Endothelial cell (in vitro differentiated cells): ENCODE measurements at regions not wholly inside any gene's neighbourhood (a gene's known extent, or its start where the extent isn't known, plus 50 kb on each side); places are given as distances from the start of the nearest gene placed in this dataset.

Experiments used
- DNase-seq: peaks from one replicate; pipeline ENCODE4 v3.0.0; 2021; ENCODE audit warnings: low spot score
- H3K27ac Mint-ChIP-seq: one replicate; pipeline ENCODE4 v1.8.0; 2021; ENCODE audit warnings: mixed read lengths, inconsistent platforms; ENCODE audit not compliant: unreplicated experiment
- H3K27me3 Mint-ChIP-seq: one replicate; pipeline ENCODE4 v1.8.0; 2021; ENCODE audit warnings: mild to moderate bottlenecking, moderate library complexity, mixed read lengths, inconsistent platforms; ENCODE audit not compliant: unreplicated experiment
- H3K36me3 Mint-ChIP-seq: one replicate; pipeline ENCODE4 v1.8.0; 2021; ENCODE audit warnings: mild to moderate bottlenecking, low read depth, mixed read lengths, inconsistent platforms; ENCODE audit not compliant: unreplicated experiment
- H3K4me1 Mint-ChIP-seq: one replicate; pipeline ENCODE4 v1.8.0; 2021; ENCODE audit warnings: mild to moderate bottlenecking, mixed read lengths, inconsistent platforms; ENCODE audit not compliant: unreplicated experiment
- H3K4me3 Mint-ChIP-seq: one replicate; pipeline ENCODE4 v1.8.0; 2021; ENCODE audit warnings: mild to moderate bottlenecking, mixed read lengths, inconsistent platforms; ENCODE audit not compliant: unreplicated experiment
- H3K9me3 Mint-ChIP-seq: one replicate; pipeline ENCODE4 v1.8.0; 2021; ENCODE audit warnings: mixed read lengths, inconsistent platforms; ENCODE audit not compliant: unreplicated experiment
- CTCF ChIP-seq: fragments of 200-600 bp; sonication (generic); IDR thresholded peaks from one replicate; pipeline ENCODE4 v1.5.0; 2021; ENCODE audit warnings: antibody characterized with exemption; ENCODE audit not compliant: unreplicated experiment

GRCh38 chr18:22347606-22348511 is 69.9 kb downstream of the CTAGE1 start:
- Mint-ChIP-seq H3K4me1 (peaks cover 48% of the 10 kb centered on the region), H3K27me3 (peaks cover 18% of the 10 kb centered on the region), H3K27ac (no peak overlapping the region), H3K9me3 (no peaks in the 10 kb centered on the region), H3K4me3 (peak overlapping the region; percentile 85), H3K36me3 (no peaks in the 10 kb centered on the region)
- no peak for TF ChIP-seq CTCF
- no peak for DNase-seq

GRCh38 chr18:22346953-22347605 is 70.6 kb downstream of the CTAGE1 start:
- Mint-ChIP-seq H3K27me3 (peaks cover 18% of the 10 kb centered on the region), H3K4me3 (peak overlapping the region; percentile 1), H3K36me3 (no peaks in the 10 kb centered on the region), H3K4me1 (peaks cover 48% of the 10 kb centered on the region), H3K27ac (peak overlapping the region; percentile 76), H3K9me3 (no peaks in the 10 kb centered on the region)
- peak; percentile 62 for DNase-seq
- TF ChIP-seq CTCF = no peak

GRCh38 chr18:22346401-22346952 is 71.2 kb downstream of the CTAGE1 start:
- DNase-seq = no peak
- peak overlapping the region; percentile 76 for H3K27ac Mint-ChIP-seq

GRCh38 chr18:22345718-22346117 is 72.0 kb downstream of the CTAGE1 start:
- Mint-ChIP-seq H3K9me3 (no peaks in the 10 kb centered on the region), H3K4me1 (peaks cover 48% of the 10 kb centered on the region)

More at GRCh38 chr18:22346401-22346952, 71.2 kb downstream of the CTAGE1 start:
- Mint-ChIP-seq H3K27me3 (peaks cover 17% of the 10 kb centered on the region), H3K36me3 (peaks cover 2% of the 10 kb centered on the region), H3K4me3 (no peak overlapping the region), H3K9me3 (no peaks in the 10 kb centered on the region), H3K4me1 (peaks cover 48% of the 10 kb centered on the region)
- no peak for TF ChIP-seq CTCF

More at GRCh38 chr18:22345718-22346117, 72.0 kb downstream of the CTAGE1 start:
- H3K27ac Mint-ChIP-seq = no peak overlapping the region
- H3K4me3 Mint-ChIP-seq = no peak overlapping the region
- H3K36me3 Mint-ChIP-seq = peaks cover 5% of the 10 kb centered on the region
- DNase-seq = no peak
- no peak for TF ChIP-seq CTCF
- H3K27me3 Mint-ChIP-seq = peaks cover 15% of the 10 kb centered on the region
